Endothelial cell of umbilical vein (primary cell): ENCODE measurements at regions not wholly inside any gene's neighbourhood (a gene's known extent, or its start where the extent isn't known, plus 50 kb on each side); places are given as distances from the start of the nearest gene placed in this dataset.

Source experiments
- BruUV-seq: library from RNA; stranded (reverse); fragments of 400-500 nt; replicated peaks from 2 replicates; lab custom pipeline; 2021; lab: Mats Ljungman, UMichigan
- CTCF ChIA-PET: fragments of 300-600, 350-600 bp; sonication (Branson Sonifier 250); formaldehyde crosslinking; loops from one replicate; lab custom pipeline; 2021; ENCODE audit warnings: antibody characterized with exemption, inconsistent platforms; lab: Charles Lee
- POLR2A ChIA-PET: fragments of 300-600, 350-600 bp; sonication (Branson Sonifier 250); formaldehyde crosslinking; loops from one replicate; lab custom pipeline; 2021; ENCODE audit warnings: antibody characterized with exemption, inconsistent platforms; lab: Charles Lee
- DNase-seq: peaks from one replicate; pipeline ENCODE4 v3.0.0-alpha.2; 2011; ENCODE audit warnings: low read depth, low spot score
- FAIRE-seq: peaks from 2 replicates; lab custom pipeline; 2011; peaks lifted over from hg19 to GRCh38; lab: Jason Lieb, UNC
- H2AFZ ChIP-seq: 2 replicates; pipeline ENCODE4 v1.6.0; 2012; ENCODE audit warnings: low read depth, low read length, control low read depth, inconsistent platforms
- H3K27ac ChIP-seq: 2 replicates; pipeline ENCODE4 v1.5.1; 2011; ENCODE audit warnings: low read depth, mild to moderate bottlenecking, control low read depth, low read length, moderate library complexity; ENCODE audit not compliant: insufficient read depth
- H3K27me3 ChIP-seq, 2 experiments: 2 replicates each; pipeline versions ENCODE4 v1.6.0 to v1.6.1; 2011; ENCODE audit warnings: low read length in 2 of 2, mixed read lengths in 1 of 2; ENCODE audit not compliant: control insufficient read depth in 2 of 2, insufficient read depth in 2 of 2
- H3K36me3 ChIP-seq, 2 experiments: 2 replicates in 1 of 2; 3 replicates in 1 of 2; pipeline ENCODE4 v1.5.1; 2011; ENCODE audit warnings: low read length in 2 of 2, mild to moderate bottlenecking in 1 of 2, moderate library complexity in 1 of 2; ENCODE audit not compliant: control insufficient read depth in 2 of 2, insufficient read depth in 2 of 2; ENCODE audit errors: extremely low read depth in 1 of 2
- H3K4me1 ChIP-seq: 3 replicates; pipeline ENCODE4 v1.5.1; 2011; ENCODE audit warnings: mild to moderate bottlenecking, low read length; ENCODE audit not compliant: control insufficient read depth, insufficient read depth; ENCODE audit errors: extremely low read depth
- H3K4me2 ChIP-seq: 2 replicates; pipeline ENCODE4 v1.6.1; 2011; ENCODE audit warnings: low read length, control low read depth, mixed read lengths; ENCODE audit not compliant: insufficient read depth
- H3K4me3 ChIP-seq, 3 experiments: fragments of 200-600 bp in 1 of 3; sonication (generic), shearing (Covaris generic) in 1 of 3; replicated peaks in 1 of 3; 2 replicates each; pipeline ENCODE4 v1.5.1; 2011 to 2016; ENCODE audit warnings: control low read depth in 3 of 3, low read length in 3 of 3, mild to moderate bottlenecking in 2 of 3, inconsistent platforms in 1 of 3, low read depth in 1 of 3, moderate library complexity in 1 of 3; ENCODE audit not compliant: insufficient read depth in 1 of 3
- H3K79me2 ChIP-seq: 2 replicates; pipeline ENCODE4 v1.6.0; 2012; ENCODE audit warnings: low read length, inconsistent platforms; ENCODE audit not compliant: control insufficient read depth, insufficient read depth
- H3K9ac ChIP-seq: replicated peaks from 2 replicates; pipeline ENCODE3; 2011; ENCODE audit warnings: low read length, control low read depth; ENCODE audit not compliant: insufficient read depth; ENCODE audit errors: extremely low read depth
- H3K9me1 ChIP-seq: replicated peaks from 3 replicates; pipeline ENCODE4 v1.6.0; 2011; ENCODE audit warnings: mild to moderate bottlenecking, low read length; ENCODE audit not compliant: control insufficient read depth, insufficient read depth; ENCODE audit errors: extremely low read depth
- H3K9me3 ChIP-seq: replicated peaks from 2 replicates; pipeline ENCODE4 v1.5.1; 2012; ENCODE audit warnings: low read length, inconsistent platforms; ENCODE audit not compliant: control insufficient read depth, insufficient read depth
- H4K20me1 ChIP-seq: replicated peaks from 2 replicates; pipeline ENCODE3; 2011; ENCODE audit warnings: mild to moderate bottlenecking, low read length; ENCODE audit not compliant: control insufficient read depth, insufficient read depth; ENCODE audit errors: extremely low read depth
- CTCF ChIP-seq, 2 donors: IDR thresholded peaks; 1 replicate in 1 of 2; 2 replicates in 1 of 2; pipeline ENCODE4 v1.5.1; 2011; ENCODE audit warnings: low read length in 2 of 2, mild to moderate bottlenecking in 2 of 2, moderate library complexity in 2 of 2, control low read depth in 1 of 2, inconsistent platforms in 1 of 2, low read depth in 1 of 2; ENCODE audit not compliant: insufficient read depth in 1 of 2; ENCODE audit errors: extremely low read depth in 1 of 2
- EZH2 ChIP-seq: IDR thresholded peaks from 2 replicates; pipeline ENCODE4 v1.6.1; 2012; ENCODE audit warnings: borderline replicate concordance, low read depth, mild to moderate bottlenecking, moderate library complexity, low read length, inconsistent platforms; ENCODE audit not compliant: severe bottlenecking
- FOS ChIP-seq: IDR thresholded peaks from 2 replicates; pipeline ENCODE4 v1.6.1; 2011; ENCODE audit warnings: mild to moderate bottlenecking, low read length, moderate library complexity, borderline replicate concordance; ENCODE audit not compliant: insufficient read depth
- GATA2 ChIP-seq: IDR thresholded peaks from 2 replicates; pipeline ENCODE4 v1.7.0; 2011; ENCODE audit warnings: low read depth, mild to moderate bottlenecking, moderate library complexity, mixed read lengths, low read length; ENCODE audit not compliant: insufficient read length, insufficient read depth
- JUN ChIP-seq: IDR thresholded peaks from 2 replicates; pipeline ENCODE4 v1.6.1; 2011; ENCODE audit warnings: borderline replicate concordance, low read depth; ENCODE audit not compliant: insufficient read length, insufficient read depth
- MAX ChIP-seq: IDR thresholded peaks from 2 replicates; pipeline ENCODE4 v1.6.1; 2011; ENCODE audit not compliant: insufficient read depth, insufficient read length
- MYC ChIP-seq: IDR thresholded peaks from one replicate; pipeline ENCODE4 v1.6.1; 2011; ENCODE audit warnings: mild to moderate bottlenecking, low read depth, low read length
- POLR2A ChIP-seq: IDR thresholded peaks from 2 replicates; pipeline ENCODE4 v1.6.1; 2012; ENCODE audit warnings: low read depth, mild to moderate bottlenecking, control low read depth, low read length
- POLR2AphosphoS5 ChIP-seq: IDR thresholded peaks from 2 replicates; pipeline ENCODE4 v1.6.1; 2012; ENCODE audit warnings: low read depth, mild to moderate bottlenecking, control low read depth, low read length, moderate library complexity; ENCODE audit not compliant: insufficient read depth
- dilution Hi-C: fragments of 300-500 bp; cut with MboI; formaldehyde crosslinking; loops from one replicate; pipeline ENCODE4 v1.15.0; 2019; ENCODE audit warnings: low sequenced_read_pairs; ENCODE audit not compliant: extremely low pct_ligation_motif_present
- intact Hi-C: fragments of 100-400 bp; cut with micrococcal nuclease; formaldehyde crosslinking; loops from one replicate; pipeline ENCODE4 v1.10.0; 2022

- Histone ChIP-seq H3K9me3 (no peaks in the 10 kb centered on the region), H3K4me1 (no peaks in the 10 kb centered on the region), H3K27ac (no peak overlapping the region), H3K4me3 (no peak overlapping the region), H3K36me3 (no peaks in the 10 kb centered on the region), H3K27me3 (peaks cover 8 to 13% of the 10 kb centered on the region in 2 experiments), H3K9ac (no peak overlapping the region), H3K9me1 (no peaks in the 10 kb centered on the region), H4K20me1 (no peaks in the 10 kb centered on the region), H2AFZ (no peak overlapping the region), H3K4me2 (no peak overlapping the region), H3K79me2 (no peaks in the 10 kb centered on the region)
- dilution Hi-C loops, result no loop called here
- FAIRE-seq, result no peak
- TF ChIP-seq MYC (no peak), FOS (no peak), JUN (no peak), EZH2 (no peak), POLR2AphosphoS5 (no peak), GATA2 (no peak), CTCF (IDR thresholded peaks at IDR 0.05; ENCODE audit: extremely low read depth in 1 of 2, insufficient read depth in 1 of 2, low read depth in 1 of 2, low read length in 2 of 2) (no peak), POLR2A (no peak), MAX (no peak)
- intact Hi-C loops, result no loop called here
- no peak for DNase-seq
- POLR2A ChIA-PET, result no interaction called here
- CTCF ChIA-PET, result interaction anchor here (1.6 kb wide), 1 partner anchor 15 kb away, joined by 3 read pairs; no protein-coding TSS in a partner anchor
- BruUV-seq, result no TSS peak
Measured at GRCh38 chr1:78318011-78318410, 172.8 kb upstream of the PTGFR start.
